ENCODE measurements at regions not wholly inside any gene's neighbourhood (a gene's known extent, or its start where the extent isn't known, plus 50 kb on each side); places are given as distances from the start of the nearest gene placed in this dataset.
"Not testable (repeated sequence)": the region's sequence is repeated elsewhere in the genome, so short reads cannot be mapped to it uniquely, and the experiment has no call there.

DNA sequence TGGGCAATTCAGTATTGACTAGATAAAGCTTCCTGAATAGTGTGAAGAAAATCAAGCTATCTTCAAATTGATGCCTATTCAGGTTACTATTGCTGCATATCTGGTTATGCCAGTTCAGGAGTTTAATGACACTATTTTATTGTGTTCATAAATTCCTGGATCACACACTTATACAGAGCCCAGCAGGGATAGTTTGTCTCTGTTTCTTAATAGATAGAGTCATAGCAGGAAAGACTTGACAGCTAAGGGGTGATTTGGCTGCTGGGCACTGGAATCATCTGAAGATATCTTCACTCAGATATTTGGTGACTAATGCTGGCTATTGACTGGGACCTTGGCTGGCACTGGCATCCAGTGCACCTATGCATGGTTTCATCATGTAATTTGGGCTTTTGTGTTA lies 187.8 kb downstream of the PYDC2 start:
- no peak for DNase-seq

DNA sequence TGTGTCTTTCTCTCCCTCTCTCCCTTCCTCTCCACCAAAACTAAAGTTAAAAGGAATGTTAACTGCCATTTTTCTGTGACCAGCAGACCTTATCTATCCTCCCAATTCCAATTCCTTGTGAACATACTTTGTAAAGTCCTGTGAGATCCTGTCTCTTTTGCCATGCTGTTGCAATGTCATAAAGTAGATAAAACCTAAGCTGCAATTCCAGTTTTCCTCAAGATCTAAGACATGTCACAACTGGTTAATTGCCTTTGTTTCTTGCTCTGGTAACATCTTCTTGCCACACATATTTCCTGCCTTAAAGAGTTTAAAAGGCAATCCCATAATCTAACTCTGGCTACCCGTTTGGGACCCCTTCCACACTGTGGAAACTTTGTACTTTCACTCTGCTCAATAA lies 188.7 kb downstream of the PYDC2 start:
- DNase-seq = no peak

DNA sequence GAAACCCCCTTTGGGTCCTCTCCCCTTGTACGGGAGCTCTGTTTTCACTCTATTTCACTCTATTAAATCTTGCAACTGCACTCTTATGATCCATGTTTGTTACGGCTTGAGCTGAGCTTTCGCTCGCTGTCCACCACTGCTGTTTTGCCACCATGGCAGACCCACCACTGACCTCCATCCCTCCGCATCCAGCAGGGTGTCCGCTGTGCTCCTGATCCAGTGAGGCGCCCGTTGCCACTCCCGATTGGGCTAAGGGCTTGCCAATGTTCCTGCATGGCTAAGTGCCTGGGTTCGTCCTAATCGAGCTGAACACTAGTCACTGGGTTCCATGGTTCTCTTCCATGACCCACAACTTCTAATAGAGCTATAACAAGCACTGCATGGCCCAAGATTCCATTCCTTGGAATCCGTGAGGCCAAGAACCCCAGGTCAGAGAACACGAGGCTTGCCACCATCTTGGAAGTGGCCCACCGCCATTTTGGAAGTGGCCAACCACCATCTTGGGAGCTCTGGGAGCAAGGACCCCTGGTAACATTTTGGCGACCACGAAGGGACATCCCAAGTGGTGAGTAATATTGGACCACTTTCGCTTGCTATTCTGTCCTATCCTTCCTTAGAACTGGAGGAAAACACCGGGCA lies 197.9 kb downstream of the PYDC2 start:
- DNase-seq = not testable (repeated sequence)

DNA sequence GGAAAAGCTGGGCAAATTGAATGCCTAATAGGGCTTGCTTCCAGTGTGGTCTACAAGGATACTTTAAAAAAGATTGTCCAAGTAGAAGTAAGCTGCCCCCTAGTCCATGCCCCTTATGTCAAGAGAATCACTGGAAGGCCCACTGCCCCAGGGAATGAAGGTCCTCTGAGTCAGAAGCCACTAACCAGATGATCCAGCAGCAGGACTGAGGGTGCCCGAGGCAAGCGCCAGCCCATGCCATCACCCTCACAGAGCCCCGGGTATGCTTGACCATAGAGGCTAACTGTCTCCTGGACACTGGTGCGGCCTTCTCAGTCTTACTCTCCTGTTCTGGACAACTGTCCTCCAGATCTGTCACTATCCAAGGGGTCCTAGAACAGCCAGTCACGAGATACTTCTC lies 201.2 kb downstream of the PYDC2 start:
- not testable (repeated sequence) for DNase-seq

DNA sequence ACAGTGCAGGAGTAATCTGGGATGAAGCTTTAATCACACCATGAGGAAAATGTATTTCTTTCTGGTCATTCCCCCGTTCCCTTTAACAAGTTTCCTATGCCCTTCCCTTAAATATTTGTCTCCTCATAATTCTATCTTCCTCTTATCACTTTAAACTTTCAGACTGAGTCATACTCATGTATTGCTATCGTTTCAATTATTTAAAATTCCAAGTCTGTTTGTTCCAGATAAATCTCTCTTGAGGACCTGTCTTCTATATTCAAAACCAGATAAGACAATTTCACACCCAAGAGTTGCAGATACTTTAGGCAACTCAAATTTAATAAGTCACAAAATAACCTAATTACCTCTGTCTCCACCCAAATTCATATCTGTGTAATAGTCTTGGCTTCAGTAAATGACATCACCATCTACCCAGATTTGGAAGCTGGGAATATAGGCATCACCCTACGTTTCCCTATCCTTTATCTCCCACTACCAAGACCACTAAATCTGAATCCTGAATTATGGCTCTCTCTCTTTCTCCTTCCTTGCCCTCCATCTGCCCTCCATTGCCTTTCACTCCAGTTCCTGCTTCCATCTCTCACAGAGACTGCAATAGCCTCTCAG lies 220.1 kb downstream of the PYDC2 start:
- DNase-seq = no peak

DNA sequence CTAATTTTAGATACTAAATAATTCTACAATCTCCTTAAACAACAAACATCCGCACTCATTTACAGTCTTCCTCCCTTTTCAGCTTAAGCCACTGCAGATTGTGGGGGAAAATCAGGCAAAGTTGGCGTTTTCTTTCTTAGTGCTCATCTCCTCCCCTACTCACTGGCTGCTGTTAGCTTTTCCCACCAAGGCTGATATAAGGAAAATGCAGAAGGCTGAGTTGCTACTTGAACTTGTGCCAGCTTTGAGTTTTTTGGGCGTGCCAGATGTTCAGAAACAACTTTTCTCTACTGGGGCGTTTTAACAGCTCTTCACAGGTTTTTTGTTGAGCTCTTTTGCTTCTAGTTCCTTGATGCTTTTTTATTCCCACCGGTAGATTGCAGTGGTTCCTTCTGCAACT lies 222.0 kb downstream of the PYDC2 start:
- DNase-seq = no peak

DNA sequence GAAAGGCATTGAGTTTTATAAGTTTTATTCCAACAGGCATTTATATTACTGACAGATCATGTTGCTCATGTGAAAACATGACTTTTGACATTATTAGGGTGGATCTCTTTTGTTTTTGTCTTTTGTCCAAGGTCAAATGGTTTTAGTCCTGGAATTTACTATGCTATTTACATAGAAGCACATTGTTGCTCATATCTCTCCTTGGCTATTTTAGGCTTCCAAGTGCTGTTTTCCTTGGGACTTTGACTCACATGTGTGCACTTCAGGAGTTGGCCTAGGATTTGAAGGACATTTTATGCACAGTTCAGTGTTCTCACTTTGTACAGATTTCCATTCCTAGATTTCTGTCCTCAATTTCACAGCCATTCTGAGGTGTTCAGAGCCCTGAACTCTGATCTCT lies 225.7 kb downstream of the PYDC2 start:
- DNase-seq = no peak

DNA sequence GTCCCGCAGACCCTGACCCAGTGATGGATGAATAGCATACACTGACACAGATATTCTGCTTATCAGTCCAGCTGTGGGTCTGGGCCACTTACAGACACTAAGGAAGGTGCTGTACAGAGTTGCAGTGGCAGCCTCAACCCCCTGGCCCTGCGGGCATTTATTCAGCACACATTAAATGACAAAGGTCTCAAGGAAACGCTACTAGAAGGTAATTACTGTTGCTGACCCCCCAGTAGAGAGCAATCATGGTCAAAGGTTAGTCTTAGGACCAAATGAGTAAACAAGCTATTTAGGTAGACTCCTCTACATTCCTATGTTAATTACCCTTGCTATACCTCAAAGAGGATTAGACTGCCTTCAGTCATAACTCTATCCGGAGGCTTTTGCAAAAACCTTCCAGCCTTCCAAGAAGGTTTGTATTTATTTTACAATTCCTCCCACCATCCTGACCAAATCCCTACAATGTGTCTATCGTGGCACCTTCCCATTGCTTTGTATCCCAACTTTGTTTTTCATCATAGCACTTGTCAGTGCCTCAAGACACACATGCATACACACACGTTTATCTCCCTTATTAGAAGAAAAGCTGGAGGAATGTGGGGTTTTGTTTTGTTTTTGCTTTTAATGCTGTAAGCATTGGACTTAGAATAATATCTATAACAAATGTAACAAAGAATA lies 227.9 kb downstream of the PYDC2 start:
- DNase-seq = no peak

DNA sequence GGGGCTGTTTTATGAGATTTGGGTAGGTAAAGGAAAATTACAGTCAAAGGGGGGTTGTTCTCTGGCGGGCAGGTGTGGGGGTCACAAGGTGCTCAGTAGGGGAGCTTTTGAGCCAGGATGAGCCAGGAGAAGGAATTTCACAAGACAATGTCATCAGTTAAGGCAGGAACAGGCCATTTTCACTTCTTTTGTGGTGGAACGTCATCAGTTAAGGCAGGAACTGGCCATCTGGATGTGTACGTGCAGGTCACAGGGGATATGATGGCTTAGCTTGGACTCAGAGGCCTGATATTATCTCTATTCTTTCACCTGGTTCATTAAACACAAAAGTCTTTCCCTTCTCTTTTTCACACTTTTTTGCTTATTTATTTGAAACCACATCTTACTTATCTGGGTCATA lies 230.2 kb downstream of the PYDC2 start:
- DNase-seq = not testable (repeated sequence)

DNA sequence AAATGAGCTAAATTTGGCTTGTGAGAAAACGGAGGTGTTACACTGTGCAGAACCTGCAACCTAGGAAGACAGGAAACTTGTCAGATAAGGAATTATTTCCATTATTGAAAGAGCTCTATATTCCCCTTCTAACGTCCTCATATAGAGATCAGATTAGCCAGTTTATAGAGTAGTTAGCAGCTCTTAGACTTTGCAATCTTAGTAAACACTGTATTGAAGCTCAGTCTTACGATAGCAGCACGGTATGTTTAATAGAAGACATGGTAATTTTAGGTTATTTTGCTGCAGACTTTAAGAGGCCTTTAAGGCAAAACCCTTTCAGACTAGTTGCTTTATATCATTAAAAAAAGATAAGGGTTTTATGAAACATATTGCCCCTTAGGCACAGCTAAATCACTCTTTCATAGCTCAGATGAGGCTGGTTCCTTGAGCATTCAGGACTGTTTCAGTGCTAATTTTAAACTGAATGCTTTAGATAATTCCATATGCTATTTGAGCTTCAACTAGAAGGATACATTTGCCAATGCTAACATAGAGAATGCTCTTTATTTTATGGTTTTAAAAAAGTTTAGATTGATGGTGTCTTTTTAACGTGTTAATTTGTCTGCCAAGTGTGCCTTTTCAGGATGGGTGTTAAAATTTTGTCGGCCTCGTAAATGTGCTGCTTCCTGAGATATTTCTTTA lies 234.3 kb downstream of the PYDC2 start:
- no peak for DNase-seq

DNA sequence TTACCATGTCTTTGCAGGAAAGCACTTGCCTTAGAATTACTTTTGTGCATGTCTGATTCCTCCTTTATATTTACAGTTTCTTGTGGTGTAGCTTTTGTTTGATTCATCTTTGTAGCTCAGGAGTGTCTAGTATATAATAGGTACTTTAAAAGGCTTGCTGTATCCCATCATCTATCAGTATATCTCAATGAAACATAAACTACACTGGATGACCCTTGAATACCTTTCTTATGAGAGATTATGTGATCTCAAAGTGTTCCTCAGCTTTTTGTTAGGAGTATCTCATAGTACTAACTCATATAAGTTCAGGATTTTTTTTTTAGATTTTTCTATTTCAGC lies 234.8 kb downstream of the PYDC2 start:
- no peak for DNase-seq

DNA sequence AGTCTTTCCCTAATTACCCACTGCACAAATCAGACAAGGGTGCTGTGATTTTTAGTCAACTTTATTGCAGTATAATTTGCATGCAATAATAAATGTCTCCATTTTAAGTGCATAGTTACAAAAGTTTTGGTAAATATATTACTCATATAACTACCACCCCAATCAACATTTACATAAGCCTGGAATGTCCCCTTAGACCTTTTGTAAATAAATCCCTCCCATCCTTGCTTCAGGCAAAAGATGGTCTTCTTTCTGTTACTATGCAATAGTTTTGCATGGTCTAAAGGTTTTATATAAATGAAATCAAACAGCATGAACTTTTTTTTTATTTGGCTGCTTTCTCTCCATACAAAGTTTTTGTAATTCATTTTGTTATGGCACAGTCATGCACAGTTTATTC lies 235.4 kb downstream of the PYDC2 start:
- DNase-seq = no peak

DNA sequence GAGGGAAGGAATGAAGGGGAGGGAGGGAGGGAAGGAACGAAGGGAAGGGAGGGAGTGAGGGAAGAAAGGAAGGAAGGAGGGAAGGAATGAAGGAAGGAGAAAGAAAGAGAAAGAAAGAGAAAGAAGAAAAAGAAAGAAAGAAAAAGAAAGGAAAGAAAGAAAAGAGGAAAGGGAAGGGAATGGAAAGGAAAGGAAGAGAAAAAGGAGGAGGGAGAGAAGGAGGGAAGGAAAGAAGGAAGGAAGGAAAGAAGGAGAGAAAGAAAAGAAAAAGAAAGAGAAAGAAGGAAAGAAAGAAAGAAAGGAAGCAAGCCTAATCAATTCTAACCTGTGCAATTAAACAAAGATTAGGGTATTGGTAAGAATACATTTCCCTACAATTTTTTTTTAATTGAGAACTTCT lies 238.6 kb downstream of the PYDC2 start:
- no peak for DNase-seq

DNA sequence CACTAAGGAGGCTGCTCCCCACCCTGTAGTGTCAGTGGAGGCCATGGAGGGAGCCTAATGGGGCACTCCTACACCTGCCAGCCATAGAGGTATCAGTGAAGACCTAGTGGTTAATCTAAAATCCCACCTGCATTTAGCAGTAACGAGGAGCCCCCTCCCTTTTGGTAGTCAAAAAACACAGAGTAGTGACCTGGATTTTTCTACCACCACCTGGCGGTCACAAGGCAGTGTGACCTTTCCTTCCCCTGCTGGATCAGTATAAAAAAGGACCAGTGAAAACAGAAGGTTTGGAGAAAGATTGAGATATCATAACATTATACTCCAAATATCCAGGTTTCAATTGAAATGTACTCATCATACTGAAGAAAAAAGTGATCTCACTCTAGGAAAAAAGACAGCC lies 241.2 kb downstream of the PYDC2 start:
- no peak for DNase-seq

DNA sequence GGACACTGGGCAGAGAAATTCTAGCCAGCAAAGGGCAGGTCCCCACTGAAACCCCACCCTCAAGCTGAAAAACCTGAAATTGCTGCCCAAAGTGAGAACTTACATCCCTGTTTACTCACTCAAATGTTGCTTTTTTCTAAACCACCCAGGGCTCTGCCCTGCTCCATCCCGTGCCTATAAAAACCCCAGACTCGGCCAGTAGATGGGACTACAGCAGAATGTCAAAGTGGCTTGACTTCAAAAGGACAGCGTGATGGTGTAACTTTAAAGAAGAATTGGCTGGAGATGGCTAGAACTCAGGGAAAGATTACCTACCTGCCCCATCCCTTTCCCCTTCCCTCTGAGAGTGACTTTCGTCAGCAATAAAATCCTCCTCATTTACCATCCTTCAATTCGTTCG lies 246.9 kb downstream of the PYDC2 start:
- DNase-seq = no peak

DNA sequence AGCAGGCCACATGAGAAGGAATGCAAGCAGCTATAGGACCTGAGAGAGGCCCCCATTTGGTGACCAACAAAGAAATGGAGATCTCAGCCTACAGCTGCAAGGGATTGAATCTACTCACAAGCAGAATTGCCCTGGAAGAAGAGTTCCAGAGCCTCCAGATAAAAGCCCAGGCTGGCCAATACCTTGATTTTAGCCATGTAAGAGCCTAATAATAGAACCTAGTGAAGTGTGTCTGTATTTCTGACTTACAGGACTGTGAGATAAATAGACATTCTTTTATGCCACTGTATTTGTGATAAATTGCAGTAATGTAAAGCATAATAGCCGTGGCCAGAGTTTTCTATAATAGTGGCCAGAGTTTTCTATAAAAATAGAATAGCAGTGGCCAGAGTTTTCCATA lies 254.6 kb downstream of the PYDC2 start:
- DNase-seq = no peak

DNA sequence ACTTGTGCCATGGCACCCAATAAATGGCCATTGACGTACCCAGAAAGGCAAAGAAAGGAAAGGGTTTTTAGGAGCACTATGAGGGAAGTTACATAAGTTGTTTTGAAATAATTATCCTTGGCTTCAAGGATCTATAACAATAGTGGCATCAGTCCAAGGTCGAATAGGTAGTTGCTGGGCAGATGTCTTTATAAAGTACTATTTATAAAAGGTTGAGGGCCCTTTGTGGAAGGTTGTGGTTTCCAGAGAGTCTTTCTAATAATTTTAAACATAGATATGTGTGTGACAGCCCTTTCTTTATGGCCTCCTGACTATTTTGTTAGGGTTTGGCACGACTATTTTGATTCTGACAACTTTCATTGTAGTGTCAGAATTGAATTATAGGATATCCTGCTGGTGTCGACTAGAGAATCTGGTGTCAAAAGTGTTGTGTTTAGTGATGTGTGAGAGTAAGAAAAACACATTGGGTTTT lies 260.5 kb downstream of the PYDC2 start:
- no peak for DNase-seq

DNA sequence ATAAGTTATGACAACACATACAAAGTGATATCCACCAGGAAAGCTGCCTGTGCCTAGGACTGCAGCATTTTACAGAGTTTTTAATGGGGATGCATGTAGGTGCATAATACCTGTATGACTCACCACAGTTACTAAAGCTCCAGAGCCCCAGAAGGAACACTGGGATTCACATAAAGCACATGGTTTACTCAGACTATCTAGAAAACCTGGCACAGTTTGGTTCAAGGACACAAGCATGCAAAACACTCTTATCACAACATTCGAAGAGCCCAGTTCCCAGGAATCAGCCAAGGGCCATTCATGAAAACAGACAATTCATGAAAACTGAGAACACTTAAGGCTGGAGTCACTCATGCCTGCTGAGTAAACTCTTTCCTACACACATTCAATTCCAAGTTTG lies 261.0 kb downstream of the PYDC2 start:
- no peak for DNase-seq

DNA sequence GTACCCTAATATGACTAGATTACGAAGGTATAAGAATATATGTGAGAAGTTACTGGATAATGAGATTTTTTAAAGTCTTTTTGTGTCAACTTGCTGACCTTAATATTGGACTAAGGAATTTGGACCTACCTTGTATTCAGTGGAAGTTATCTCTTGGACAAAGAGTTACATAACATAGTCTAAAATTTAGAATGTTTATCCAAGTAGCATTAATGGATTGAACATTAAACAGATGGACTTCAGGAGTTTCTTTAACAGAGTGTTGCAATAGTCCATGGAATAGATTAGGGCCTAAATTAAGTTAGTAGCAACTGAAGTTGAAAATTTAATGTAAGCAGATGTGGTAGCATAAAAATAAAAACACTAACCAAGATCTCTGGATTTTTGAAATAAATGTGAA lies 266.4 kb downstream of the PYDC2 start:
- DNase-seq = no peak

DNA sequence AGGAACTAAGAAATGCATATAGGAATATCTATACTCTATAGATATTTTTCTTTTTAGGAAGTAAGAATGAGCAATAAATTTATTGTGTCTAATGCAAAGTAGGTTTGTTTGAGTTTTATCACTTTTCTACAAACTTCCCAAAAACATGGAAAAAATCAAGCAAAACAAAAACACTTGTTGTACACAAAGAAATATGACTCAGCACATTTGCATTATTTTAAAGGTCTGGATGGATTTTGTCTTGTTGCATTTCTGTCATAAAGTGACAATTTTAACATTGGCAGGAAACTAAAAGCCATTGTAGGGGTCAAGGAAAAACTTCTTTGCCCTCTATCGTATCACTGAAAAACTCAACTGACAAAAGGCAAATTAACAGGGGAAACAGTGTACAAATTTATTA lies 267.2 kb downstream of the PYDC2 start:
- DNase-seq = no peak

DNA sequence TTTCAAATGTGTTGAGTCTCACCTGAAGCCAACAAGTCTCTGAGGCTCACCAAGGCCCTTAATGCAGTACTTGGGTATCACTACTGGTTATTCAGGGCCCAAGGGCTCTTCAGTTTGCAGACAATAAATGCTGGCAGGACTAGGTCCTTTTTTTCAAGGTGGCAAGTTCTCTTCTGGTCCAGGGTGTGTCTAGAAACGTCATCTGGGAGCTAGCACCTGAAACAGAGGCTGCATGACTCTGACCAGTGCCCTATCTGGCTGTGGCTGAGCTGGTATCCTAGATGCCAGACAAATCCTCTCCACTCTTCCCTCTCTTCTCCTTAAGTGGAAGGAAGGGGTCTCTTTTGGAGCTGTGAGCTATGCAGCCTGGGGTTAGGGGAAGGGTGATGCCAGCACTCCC lies 276.8 kb downstream of the PYDC2 start:
- DNase-seq = no peak

DNA sequence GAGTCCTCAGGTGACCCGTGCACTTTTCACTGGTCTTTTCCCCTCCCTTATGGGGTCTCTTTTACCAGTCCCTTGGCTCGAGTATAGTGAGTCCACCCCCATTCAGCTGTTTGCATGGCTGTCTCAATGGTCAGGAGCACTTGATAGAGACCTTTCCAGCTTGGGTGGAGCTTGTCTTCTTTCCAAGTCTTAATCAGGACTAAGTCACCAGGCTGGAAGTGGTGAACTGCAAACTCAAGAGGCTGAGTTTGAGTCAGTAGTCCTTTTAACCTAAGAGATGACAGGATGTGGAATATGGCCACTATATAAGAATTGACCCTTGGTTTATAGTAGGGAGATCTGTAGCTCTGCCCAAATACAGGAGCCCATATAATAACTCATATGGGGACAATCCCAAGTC lies 279.7 kb downstream of the PYDC2 start:
- DNase-seq = no peak

DNA sequence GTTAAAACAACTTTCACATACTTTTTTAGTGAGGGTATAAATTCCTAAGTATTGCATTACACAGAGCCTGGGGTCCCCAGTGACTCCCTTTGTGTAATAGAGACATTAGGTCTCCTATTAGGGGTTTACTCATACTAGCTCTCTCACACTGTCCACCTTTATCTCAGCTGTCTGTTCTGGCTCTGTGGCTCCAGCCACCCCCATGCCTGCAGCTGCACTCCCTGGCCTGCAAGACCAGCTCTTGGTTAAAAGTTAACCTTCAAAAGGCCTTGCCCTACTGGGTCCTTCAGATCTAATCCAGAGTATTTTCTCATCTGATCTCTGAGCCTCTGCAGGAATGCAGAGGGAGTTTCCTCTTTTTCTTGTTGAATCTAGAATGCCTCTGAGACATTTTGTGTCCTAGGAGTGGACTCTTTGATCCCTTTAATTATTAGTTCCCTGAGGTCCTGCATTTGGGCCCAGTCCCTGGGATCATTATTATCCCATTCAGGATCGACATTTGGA lies 280.9 kb downstream of the PYDC2 start:
- not testable (repeated sequence) for DNase-seq

DNA sequence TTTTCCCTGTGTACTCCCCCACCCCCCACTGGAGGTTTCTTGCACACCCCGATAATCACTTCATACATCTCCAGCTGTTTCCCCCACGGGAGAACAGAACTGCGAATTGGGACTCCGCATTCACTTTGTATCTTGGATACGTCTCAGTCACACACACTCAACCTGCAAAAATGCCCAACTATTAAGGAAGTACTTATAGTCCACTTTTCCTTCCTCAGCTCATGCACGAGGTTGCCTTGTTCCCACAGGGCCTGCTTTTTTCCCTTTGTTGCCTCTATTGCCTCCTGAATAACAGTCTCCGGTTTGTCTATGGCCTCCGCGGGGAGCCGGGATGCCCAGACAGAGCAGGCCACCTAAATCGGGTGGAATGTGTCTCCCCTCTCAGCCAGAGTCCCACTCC lies 282.3 kb downstream of the PYDC2 start:
- no peak for DNase-seq
